ENCODE measurements at regions not wholly inside any gene's neighbourhood (a gene's known extent, or its start where the extent isn't known, plus 50 kb on each side); places are given as distances from the start of the nearest gene placed in this dataset.

GRCh38 chr11:19511413-19512183 lies 201.0 kb upstream of the NAV2 start:
- TF ChIP-seq POLR2A (IDR thresholded peaks at IDR 0.05), result no peak
- no peak for TF ChIP-seq CTCF (IDR thresholded peaks at IDR 0.05)

Measured in breast epithelium (tissue), 3 donors.